SK-N-SH (cell line): ENCODE measurements at regions not wholly inside any gene's neighbourhood (a gene's known extent, or its start where the extent isn't known, plus 50 kb on each side); places are given as distances from the start of the nearest gene placed in this dataset.

Experiments
- CTCF ChIA-PET: fragments of 300-600, 350-600 bp; formaldehyde crosslinking; extraction: SDS; loops from one replicate; lab custom pipeline; 2021; lab: Yijun Ruan, JAX
- POLR2A ChIA-PET: fragments of 350-600 bp; sonication (Branson Sonifier 250); formaldehyde crosslinking; extraction: SDS; loops from one replicate; lab custom pipeline; 2020; ENCODE audit warnings: antibody characterized with exemption, inconsistent platforms; lab: Yijun Ruan, JAX
- DNase-seq: peaks from one replicate; pipeline ENCODE4 v3.0.0; 2012
- H2AFZ ChIP-seq: fragments of 200-600 bp; sonication (generic); 2 replicates; pipeline ENCODE4 v1.8.1; 2016; ENCODE audit warnings: antibody characterized with exemption, mild to moderate bottlenecking, low read depth
- H3F3A ChIP-seq: fragments of 200-600 bp; sonication (generic); replicated peaks from 2 replicates; pipeline ENCODE3; 2016; ENCODE audit warnings: antibody characterized with exemption, mild to moderate bottlenecking; ENCODE audit not compliant: insufficient read depth
- H3K27ac ChIP-seq, 2 experiments: fragments of 200-500 bp in 1 of 2; fragments of 200-600 bp in 1 of 2; sonication (Bioruptor generic) in 1 of 2; sonication (generic), shearing (Covaris generic) in 1 of 2; 2 replicates each; pipeline versions ENCODE4 v1.5.1 to v1.6.1; 2014 to 2016; ENCODE audit warnings: low read depth in 2 of 2, inconsistent platforms in 1 of 2, low read length in 1 of 2, mild to moderate bottlenecking in 1 of 2, mixed read lengths in 1 of 2
- H3K27me3 ChIP-seq: fragments of 200-600 bp; sonication (generic), shearing (Covaris generic); 2 replicates; pipeline ENCODE4 v1.6.1; 2016; ENCODE audit warnings: mixed run types; ENCODE audit not compliant: insufficient read depth
- H3K36me3 ChIP-seq, 2 experiments: fragments of 200-500 bp in 1 of 2; fragments of 200-600 bp in 1 of 2; sonication (Bioruptor generic) in 1 of 2; sonication (generic) in 1 of 2; replicated peaks in 1 of 2; 2 replicates each; pipeline versions ENCODE3 to v1.5.1; 2014 to 2016; ENCODE audit warnings: low read length in 1 of 2, mild to moderate bottlenecking in 1 of 2; ENCODE audit not compliant: insufficient read depth in 2 of 2, control insufficient read depth in 1 of 2
- H3K4me1 ChIP-seq, 2 experiments: fragments of 200-500 bp in 1 of 2; fragments of 200-600 bp in 1 of 2; sonication (Bioruptor generic) in 1 of 2; sonication (generic), shearing (Covaris generic) in 1 of 2; 2 replicates each; pipeline versions ENCODE4 v1.5.1 to v1.6.1; 2014 to 2016; ENCODE audit warnings: low read depth in 1 of 2, low read length in 1 of 2, mixed run types in 1 of 2; ENCODE audit not compliant: insufficient read depth in 2 of 2, control insufficient read depth in 1 of 2
- H3K4me2 ChIP-seq: fragments of 200-600 bp; sonication (generic), shearing (Covaris generic); 2 replicates; pipeline ENCODE4 v1.6.1; 2017; ENCODE audit warnings: mixed run types
- H3K4me3 ChIP-seq, 2 experiments: fragments of 200-500 bp in 1 of 2; fragments of 200-600 bp in 1 of 2; sonication (Bioruptor generic) in 1 of 2; sonication (generic), shearing (Covaris generic) in 1 of 2; 2 replicates each; pipeline versions ENCODE4 v1.5.1 to v1.8.1; 2014 to 2016; ENCODE audit warnings: low read depth in 2 of 2, inconsistent platforms in 1 of 2, low read length in 1 of 2, mild to moderate bottlenecking in 1 of 2, mixed read lengths in 1 of 2, moderate library complexity in 1 of 2
- H3K79me2 ChIP-seq: fragments of 200-600 bp; sonication (generic); 2 replicates; pipeline ENCODE4 v1.8.1; 2017; ENCODE audit warnings: mild to moderate bottlenecking; ENCODE audit not compliant: insufficient read depth
- H3K9ac ChIP-seq: fragments of 200-600 bp; sonication (generic); 2 replicates; pipeline ENCODE4 v1.6.1; 2017; ENCODE audit warnings: mixed run types
- H3K9me2 ChIP-seq: fragments of 200-600 bp; sonication (generic); 2 replicates; pipeline ENCODE4 v1.6.1; 2017; ENCODE audit warnings: mixed run types
- H3K9me3 ChIP-seq: fragments of 200-600 bp; sonication (generic); 2 replicates; pipeline ENCODE4 v1.6.1; 2017; ENCODE audit warnings: mixed run types, mild to moderate bottlenecking, moderate library complexity
- H4K20me1 ChIP-seq: fragments of 200-600 bp; sonication (generic); 2 replicates; pipeline ENCODE4 v1.6.1; 2017; ENCODE audit warnings: mild to moderate bottlenecking, mixed run types; ENCODE audit not compliant: insufficient read depth
- CHD2 ChIP-seq: fragments of 150-350 bp; IDR thresholded peaks from 2 replicates; pipeline ENCODE4 v1.6.1; 2018; ENCODE audit warnings: low read length; ENCODE audit not compliant: partially characterized antibody
- CTCF ChIP-seq: fragments of 200-600 bp; sonication (generic); IDR thresholded peaks from 2 replicates; pipeline ENCODE4 v1.6.1; 2017; ENCODE audit warnings: antibody characterized with exemption, mild to moderate bottlenecking, moderate library complexity
- ELF1 ChIP-seq: IDR thresholded peaks from 2 replicates; pipeline ENCODE4 v1.4.0; 2012
- EZH2phosphoT487 ChIP-seq: fragments of 200-600 bp; sonication (generic); IDR thresholded peaks from 2 replicates; pipeline ENCODE4 v1.6.1; 2017; ENCODE audit warnings: low read depth, mixed run types, mild to moderate bottlenecking, antibody characterized with exemption, moderate library complexity, borderline replicate concordance
- FOSL2 ChIP-seq: IDR thresholded peaks from 2 replicates; pipeline ENCODE4 v1.4.0; 2012; ENCODE audit warnings: low read depth, mild to moderate bottlenecking, moderate library complexity, borderline replicate concordance
- GABPA ChIP-seq: IDR thresholded peaks from 2 replicates; pipeline ENCODE4 v1.4.0; 2012; ENCODE audit warnings: low read depth, mild to moderate bottlenecking
- JUND ChIP-seq: IDR thresholded peaks from 2 replicates; pipeline ENCODE4 v1.4.0; 2012
- MXI1 ChIP-seq: IDR thresholded peaks from 2 replicates; pipeline ENCODE4 v1.6.1; 2012; ENCODE audit warnings: mild to moderate bottlenecking, low read depth, low read length, improper control_type of control experiment
- NRF1 ChIP-seq: IDR thresholded peaks from 2 replicates; pipeline ENCODE4 v1.6.1; 2012; ENCODE audit warnings: low read depth, mild to moderate bottlenecking, low read length
- PBX3 ChIP-seq: IDR thresholded peaks from 2 replicates; pipeline ENCODE4; 2012
- RAD21 ChIP-seq: IDR thresholded peaks from 2 replicates; pipeline ENCODE4 v1.6.1; 2012; ENCODE audit warnings: mild to moderate bottlenecking, low read length
- RXRA ChIP-seq: IDR thresholded peaks from 2 replicates; pipeline ENCODE4 v1.4.0; 2012; ENCODE audit warnings: low read depth, mild to moderate bottlenecking, borderline replicate concordance
- TEAD4 ChIP-seq: IDR thresholded peaks from 2 replicates; pipeline ENCODE4 v1.4.0; 2012; ENCODE audit warnings: mild to moderate bottlenecking, borderline replicate concordance; ENCODE audit not compliant: insufficient read depth
- YY1 ChIP-seq: IDR thresholded peaks from 2 replicates; pipeline ENCODE4 v1.4.0; 2012; ENCODE audit warnings: low read depth, mild to moderate bottlenecking
- ZBTB33 ChIP-seq: IDR thresholded peaks from 2 replicates; pipeline ENCODE4 v1.4.0; 2012; ENCODE audit warnings: low read depth, borderline replicate concordance
- WGBS: methylation state at CpG from one replicate; pipeline ENCODE4 v1.1.6; 2017; ENCODE audit warnings: low lambda C conversion rate; 5-methylcytosine and 5-hydroxymethylcytosine counted together
- TF ChIP-seq, protein P1 (sequence below): IDR thresholded peaks from 2 replicates; pipeline ENCODE4 v1.6.1; 2012; ENCODE audit warnings: mild to moderate bottlenecking, low read depth, low read length, moderate library complexity

GRCh38 chr20:12014736-12015135 is 97.0 kb downstream of the BTBD3 start:
- H3K4me2 ChIP-seq, result no peak overlapping the region
- no peak overlapping the region for H3K9ac ChIP-seq
- ChIA-PET CTCF (no interaction called here), POLR2A (no interaction called here)
- H3K9me3 ChIP-seq, result no peaks in the 10 kb centered on the region
- H3F3A ChIP-seq, result no peaks in the 10 kb centered on the region
- no peaks in the 10 kb centered on the region for H3K9me2 ChIP-seq
- DNase-seq, result no peak
- no peaks in the 10 kb centered on the region for H3K36me3 ChIP-seq
- H3K27me3 ChIP-seq, result no peaks in the 10 kb centered on the region
- no peak for TF ChIP-seq RAD21
- no peak for TF ChIP-seq CHD2
- no peak for TF ChIP-seq RXRA
- no peak for TF ChIP-seq CTCF
- no peak for TF ChIP-seq TEAD4
- TF ChIP-seq PBX3, result no peak
- no peak for TF ChIP-seq YY1
- no peak for TF ChIP-seq EZH2phosphoT487
- TF ChIP-seq ELF1, result no peak
- no peak for TF ChIP-seq FOSL2
- TF ChIP-seq, protein P1, sequence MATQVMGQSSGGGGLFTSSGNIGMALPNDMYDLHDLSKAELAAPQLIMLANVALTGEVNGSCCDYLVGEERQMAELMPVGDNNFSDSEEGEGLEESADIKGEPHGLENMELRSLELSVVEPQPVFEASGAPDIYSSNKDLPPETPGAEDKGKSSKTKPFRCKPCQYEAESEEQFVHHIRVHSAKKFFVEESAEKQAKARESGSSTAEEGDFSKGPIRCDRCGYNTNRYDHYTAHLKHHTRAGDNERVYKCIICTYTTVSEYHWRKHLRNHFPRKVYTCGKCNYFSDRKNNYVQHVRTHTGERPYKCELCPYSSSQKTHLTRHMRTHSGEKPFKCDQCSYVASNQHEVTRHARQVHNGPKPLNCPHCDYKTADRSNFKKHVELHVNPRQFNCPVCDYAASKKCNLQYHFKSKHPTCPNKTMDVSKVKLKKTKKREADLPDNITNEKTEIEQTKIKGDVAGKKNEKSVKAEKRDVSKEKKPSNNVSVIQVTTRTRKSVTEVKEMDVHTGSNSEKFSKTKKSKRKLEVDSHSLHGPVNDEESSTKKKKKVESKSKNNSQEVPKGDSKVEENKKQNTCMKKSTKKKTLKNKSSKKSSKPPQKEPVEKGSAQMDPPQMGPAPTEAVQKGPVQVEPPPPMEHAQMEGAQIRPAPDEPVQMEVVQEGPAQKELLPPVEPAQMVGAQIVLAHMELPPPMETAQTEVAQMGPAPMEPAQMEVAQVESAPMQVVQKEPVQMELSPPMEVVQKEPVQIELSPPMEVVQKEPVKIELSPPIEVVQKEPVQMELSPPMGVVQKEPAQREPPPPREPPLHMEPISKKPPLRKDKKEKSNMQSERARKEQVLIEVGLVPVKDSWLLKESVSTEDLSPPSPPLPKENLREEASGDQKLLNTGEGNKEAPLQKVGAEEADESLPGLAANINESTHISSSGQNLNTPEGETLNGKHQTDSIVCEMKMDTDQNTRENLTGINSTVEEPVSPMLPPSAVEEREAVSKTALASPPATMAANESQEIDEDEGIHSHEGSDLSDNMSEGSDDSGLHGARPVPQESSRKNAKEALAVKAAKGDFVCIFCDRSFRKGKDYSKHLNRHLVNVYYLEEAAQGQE, result no peak
- no peak for TF ChIP-seq ZBTB33
- no peak for TF ChIP-seq NRF1
- no peak for TF ChIP-seq GABPA
- TF ChIP-seq JUND, result no peak
- TF ChIP-seq MXI1, result no peak
- 77% methylated on average over 1 of the region's 1 CpG for WGBS
- no peaks in the 10 kb centered on the region for H4K20me1 ChIP-seq
- no peak overlapping the region for H2AFZ ChIP-seq
- no peak overlapping the region for H3K27ac ChIP-seq
- H3K4me3 ChIP-seq, result no peak overlapping the region
- no peaks in the 10 kb centered on the region for H3K4me1 ChIP-seq
- no peaks in the 10 kb centered on the region for H3K79me2 ChIP-seq
